ENCODE measurements at regions not wholly inside any gene's neighbourhood (a gene's known extent, or its start where the extent isn't known, plus 50 kb on each side); places are given as distances from the start of the nearest gene placed in this dataset.
A peak's percentile ranks its signal among the peaks of the same experiment; 100 is the strongest.

DNA sequence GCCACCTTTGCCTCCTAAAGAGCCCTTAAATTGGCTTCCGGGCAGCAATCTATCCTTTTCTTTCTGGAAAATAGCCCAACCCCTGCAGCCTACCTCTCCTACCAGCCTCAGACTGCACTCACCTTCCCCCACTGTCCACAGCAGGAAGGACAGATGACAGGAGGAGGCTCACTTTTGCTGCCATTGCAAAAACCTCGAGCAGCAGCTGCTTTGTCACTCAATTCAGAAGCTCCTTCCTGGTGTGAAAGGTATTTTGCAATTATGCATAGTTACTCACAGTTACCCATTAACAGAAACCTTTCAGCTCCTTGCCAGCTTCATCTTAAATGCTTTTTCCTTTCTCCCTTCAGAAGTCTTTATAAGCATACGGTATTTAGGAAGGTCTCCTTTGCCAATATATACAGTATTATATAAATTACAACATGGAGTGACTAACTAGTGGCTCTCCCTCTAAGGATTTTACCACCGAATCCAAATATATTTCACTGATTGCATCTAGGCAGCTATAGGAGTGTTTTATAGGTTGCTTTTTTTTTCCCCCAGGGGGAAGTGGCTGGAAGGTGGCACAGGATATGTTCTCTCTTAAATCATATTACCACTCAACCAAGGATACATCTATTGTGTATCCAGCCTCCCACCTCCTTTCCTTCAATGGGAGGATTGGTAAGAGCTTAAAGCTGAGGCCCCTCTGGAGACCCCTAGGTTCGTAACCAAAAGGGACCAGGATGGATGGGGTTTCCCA lies 142.1 kb upstream of the IPO9 start:
- TF ChIP-seq, protein P1, sequence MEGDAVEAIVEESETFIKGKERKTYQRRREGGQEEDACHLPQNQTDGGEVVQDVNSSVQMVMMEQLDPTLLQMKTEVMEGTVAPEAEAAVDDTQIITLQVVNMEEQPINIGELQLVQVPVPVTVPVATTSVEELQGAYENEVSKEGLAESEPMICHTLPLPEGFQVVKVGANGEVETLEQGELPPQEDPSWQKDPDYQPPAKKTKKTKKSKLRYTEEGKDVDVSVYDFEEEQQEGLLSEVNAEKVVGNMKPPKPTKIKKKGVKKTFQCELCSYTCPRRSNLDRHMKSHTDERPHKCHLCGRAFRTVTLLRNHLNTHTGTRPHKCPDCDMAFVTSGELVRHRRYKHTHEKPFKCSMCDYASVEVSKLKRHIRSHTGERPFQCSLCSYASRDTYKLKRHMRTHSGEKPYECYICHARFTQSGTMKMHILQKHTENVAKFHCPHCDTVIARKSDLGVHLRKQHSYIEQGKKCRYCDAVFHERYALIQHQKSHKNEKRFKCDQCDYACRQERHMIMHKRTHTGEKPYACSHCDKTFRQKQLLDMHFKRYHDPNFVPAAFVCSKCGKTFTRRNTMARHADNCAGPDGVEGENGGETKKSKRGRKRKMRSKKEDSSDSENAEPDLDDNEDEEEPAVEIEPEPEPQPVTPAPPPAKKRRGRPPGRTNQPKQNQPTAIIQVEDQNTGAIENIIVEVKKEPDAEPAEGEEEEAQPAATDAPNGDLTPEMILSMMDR (IDR thresholded peaks at IDR 0.05; ENCODE audit: insufficient read depth, low read length, severe bottlenecking) = no peak
- H3K36me3 ChIP-seq (ENCODE audit: control insufficient read depth, insufficient read depth, low read length) = no peaks in the 10 kb centered on the region
- DNase-seq (ENCODE audit: low read depth) = peak; percentile 60
- no peaks in the 10 kb centered on the region for H3K27me3 ChIP-seq (ENCODE audit: control insufficient read depth, insufficient read depth, low read length)
- no peak overlapping the region for H3K4me3 ChIP-seq (ENCODE audit: low read depth, low read length)
- no peak for FAIRE-seq

DNA sequence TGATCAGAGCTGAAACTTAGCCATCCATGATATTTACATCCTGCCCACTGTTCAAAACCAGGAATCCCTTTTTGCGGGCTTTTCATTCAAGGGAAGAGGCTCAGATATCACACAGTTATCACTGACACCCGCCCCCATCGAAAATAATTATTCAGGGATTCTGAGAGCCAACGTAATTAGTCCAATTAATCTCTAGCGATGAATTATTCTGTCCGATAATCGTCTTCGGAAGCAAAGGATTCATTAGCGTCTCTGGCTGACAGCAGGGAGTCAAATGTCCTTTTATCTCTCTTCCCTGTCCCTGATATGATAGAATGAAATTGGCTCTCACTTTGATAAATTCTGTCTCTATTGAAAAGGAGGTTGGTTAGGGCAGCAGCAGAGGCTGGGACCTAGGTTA lies 140.4 kb upstream of the IPO9 start:
- no peaks in the 10 kb centered on the region for H3K27me3 ChIP-seq (ENCODE audit: control insufficient read depth, insufficient read depth, low read length)
- H3K36me3 ChIP-seq (ENCODE audit: control insufficient read depth, insufficient read depth, low read length) = no peaks in the 10 kb centered on the region
- no peak for DNase-seq (ENCODE audit: low read depth)
- TF ChIP-seq, protein P1 (IDR thresholded peaks at IDR 0.05; ENCODE audit: insufficient read depth, low read length, severe bottlenecking) = no peak
- no peak for FAIRE-seq
- no peak overlapping the region for H3K4me3 ChIP-seq (ENCODE audit: low read depth, low read length)

DNA sequence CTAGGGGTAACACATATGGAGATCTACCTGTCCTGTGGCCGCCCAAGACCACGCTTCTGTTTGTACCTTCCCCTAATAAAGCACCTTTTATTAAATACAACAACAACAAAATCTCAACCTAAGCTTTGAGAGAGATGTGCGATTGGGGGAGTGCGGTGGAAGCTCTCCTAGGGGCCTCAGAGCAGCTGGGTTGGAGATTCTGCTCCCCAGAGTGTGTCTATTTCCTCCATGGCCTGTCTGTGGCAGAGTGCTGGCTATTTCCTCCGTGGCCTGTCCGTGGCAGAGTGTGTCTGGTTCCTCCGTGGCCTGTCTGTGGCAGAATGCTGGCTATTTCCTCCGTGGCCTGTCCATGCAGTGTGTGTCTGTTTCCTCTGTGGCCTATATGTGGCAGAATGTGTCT lies 139.3 kb upstream of the IPO9 start:
- no peaks in the 10 kb centered on the region for H3K27me3 ChIP-seq (ENCODE audit: control insufficient read depth, insufficient read depth, low read length)
- no peak overlapping the region for H3K4me3 ChIP-seq (ENCODE audit: low read depth, low read length)
- TF ChIP-seq, protein P1 (IDR thresholded peaks at IDR 0.05; ENCODE audit: insufficient read depth, low read length, severe bottlenecking) = no peak
- DNase-seq (ENCODE audit: low read depth) = no peak
- FAIRE-seq = no peak
- no peaks in the 10 kb centered on the region for H3K36me3 ChIP-seq (ENCODE audit: control insufficient read depth, insufficient read depth, low read length)

DNA sequence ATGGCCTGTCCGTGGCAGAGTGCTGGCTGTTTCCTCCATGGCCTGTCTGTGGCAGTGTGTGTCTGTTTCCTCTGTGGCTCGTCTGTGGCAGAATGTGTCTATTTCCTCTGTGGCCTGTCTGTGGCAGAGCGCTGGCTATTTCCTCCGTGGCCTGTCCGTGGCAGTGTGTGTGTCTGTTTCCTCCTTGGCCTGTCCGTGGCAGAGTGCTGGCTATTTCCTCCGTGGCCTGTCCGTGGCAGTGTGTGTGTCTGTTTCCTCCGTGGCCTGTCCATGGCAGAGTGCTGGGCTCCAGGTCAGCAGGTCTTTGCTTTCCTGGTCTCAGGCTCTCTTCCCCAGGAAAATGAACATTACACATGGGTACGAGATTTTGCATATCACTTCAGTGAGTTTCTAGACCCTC lies 138.4 kb upstream of the IPO9 start:
- TF ChIP-seq, protein P1 (IDR thresholded peaks at IDR 0.05; ENCODE audit: insufficient read depth, low read length, severe bottlenecking) = no peak
- no peaks in the 10 kb centered on the region for H3K27me3 ChIP-seq (ENCODE audit: control insufficient read depth, insufficient read depth, low read length)
- no peak for DNase-seq (ENCODE audit: low read depth)
- no peak for FAIRE-seq
- no peak overlapping the region for H3K4me3 ChIP-seq (ENCODE audit: low read depth, low read length)
- H3K36me3 ChIP-seq (ENCODE audit: control insufficient read depth, insufficient read depth, low read length) = no peaks in the 10 kb centered on the region

DNA sequence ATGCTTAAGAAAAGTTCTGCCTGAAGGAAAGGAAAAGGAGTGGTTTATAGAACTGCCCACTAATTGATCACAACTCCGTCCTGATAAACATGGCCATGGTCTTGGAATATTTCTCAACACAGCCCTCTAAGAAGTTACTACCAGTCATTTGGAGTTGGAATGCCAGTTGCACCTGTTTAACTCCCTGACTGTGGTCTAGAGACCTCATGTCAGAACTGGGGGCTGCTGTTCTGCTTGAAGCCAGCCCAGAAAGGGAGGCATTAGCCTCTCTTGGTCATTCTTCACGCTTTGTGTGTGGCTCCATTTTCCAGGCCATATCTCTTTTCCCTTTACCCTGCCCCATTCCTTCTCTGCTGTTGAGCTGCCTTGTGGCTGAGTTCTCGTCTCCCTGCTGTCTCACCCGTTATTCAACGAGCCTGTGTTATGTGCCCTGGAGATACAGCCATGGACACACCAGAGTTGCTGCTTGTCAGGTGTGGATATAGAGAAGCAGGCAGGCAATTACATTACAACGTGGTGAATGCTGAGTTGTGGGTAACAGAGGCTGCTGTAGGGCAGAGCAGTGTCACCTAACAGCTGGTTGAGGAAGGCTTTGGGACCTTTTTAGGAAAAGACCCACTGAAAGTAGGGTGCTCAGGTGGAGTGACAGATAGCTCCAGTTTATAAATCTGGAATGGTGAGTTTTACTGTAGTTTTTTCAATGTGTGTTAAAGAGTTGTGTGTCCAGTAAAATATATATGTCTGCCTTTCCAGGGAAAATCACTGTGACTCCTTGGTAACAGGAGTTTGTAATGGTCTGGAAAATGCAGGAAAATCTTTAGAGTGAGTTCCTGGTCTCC lies 137.0 kb upstream of the IPO9 start:
- TF ChIP-seq, protein P1 (IDR thresholded peaks at IDR 0.05; ENCODE audit: insufficient read depth, low read length, severe bottlenecking) = no peak
- H3K4me3 ChIP-seq (ENCODE audit: low read depth, low read length) = no peak overlapping the region
- H3K27me3 ChIP-seq (ENCODE audit: control insufficient read depth, insufficient read depth, low read length) = no peaks in the 10 kb centered on the region
- H3K36me3 ChIP-seq (ENCODE audit: control insufficient read depth, insufficient read depth, low read length) = no peaks in the 10 kb centered on the region
- DNase-seq (ENCODE audit: low read depth) (no peak), FAIRE-seq (no peak)
